Liver (tissue), 3 donors: ENCODE measurements at regions not wholly inside any gene's neighbourhood (a gene's known extent, or its start where the extent isn't known, plus 50 kb on each side); places are given as distances from the start of the nearest gene placed in this dataset.

ENCODE experiments used
- EGR1 ChIP-seq, 2 donors: IDR thresholded peaks; 2 replicates each; pipeline ENCODE4 v1.6.1; 2016 to 2018; ENCODE audit warnings: antibody characterized with exemption in 2 of 2, low read depth in 2 of 2
- FOXA1 ChIP-seq: IDR thresholded peaks from 2 replicates; pipeline ENCODE4 v1.6.1; 2016; ENCODE audit warnings: antibody characterized with exemption
- GABPA ChIP-seq, 2 donors: IDR thresholded peaks in 1 of 2; conservative IDR thresholded peaks in 1 of 2; 2 replicates each; pipeline ENCODE4 v1.6.1; 2016; ENCODE audit warnings: antibody characterized with exemption in 2 of 2, mild to moderate bottlenecking in 1 of 2, moderate library complexity in 1 of 2
- JUND ChIP-seq, 2 donors: IDR thresholded peaks; 2 replicates each; pipeline ENCODE4 v1.6.1; 2016; ENCODE audit warnings: antibody characterized with exemption in 2 of 2
- RAD21 ChIP-seq, 2 donors: IDR thresholded peaks; 2 replicates each; pipeline ENCODE4 v1.6.1; 2016; ENCODE audit warnings: antibody characterized with exemption in 2 of 2, mild to moderate bottlenecking in 2 of 2
- RXRA ChIP-seq, 2 donors: IDR thresholded peaks; 2 replicates each; pipeline ENCODE4 v1.6.1; 2017 to 2018; ENCODE audit warnings: antibody characterized with exemption in 2 of 2, mild to moderate bottlenecking in 1 of 2
- SP1 ChIP-seq: IDR thresholded peaks from 2 replicates; pipeline ENCODE4 v1.6.1; 2018; ENCODE audit warnings: antibody characterized with exemption, mild to moderate bottlenecking
- TAF1 ChIP-seq: conservative IDR thresholded peaks from 2 replicates; pipeline ENCODE4 v1.6.1; 2016; ENCODE audit warnings: antibody characterized with exemption, mild to moderate bottlenecking
- YY1 ChIP-seq: IDR thresholded peaks from 2 replicates; pipeline ENCODE4 v1.6.1; 2016; ENCODE audit warnings: antibody characterized with exemption, mild to moderate bottlenecking
- TF ChIP-seq, protein P1 (sequence below): fragments of 150-350 bp; IDR thresholded peaks from 2 replicates; pipeline ENCODE4 v1.5.1; 2017; ENCODE audit warnings: improper control_type of control experiment, low read depth, low read length; ENCODE audit not compliant: missing input control
- TF ChIP-seq, protein P2 (sequence below): IDR thresholded peaks from 2 replicates; pipeline ENCODE4 v1.6.1; 2016; ENCODE audit warnings: antibody characterized with exemption, mild to moderate bottlenecking
- donor health status: healthy.
- donor health status: healthy.

DNA sequence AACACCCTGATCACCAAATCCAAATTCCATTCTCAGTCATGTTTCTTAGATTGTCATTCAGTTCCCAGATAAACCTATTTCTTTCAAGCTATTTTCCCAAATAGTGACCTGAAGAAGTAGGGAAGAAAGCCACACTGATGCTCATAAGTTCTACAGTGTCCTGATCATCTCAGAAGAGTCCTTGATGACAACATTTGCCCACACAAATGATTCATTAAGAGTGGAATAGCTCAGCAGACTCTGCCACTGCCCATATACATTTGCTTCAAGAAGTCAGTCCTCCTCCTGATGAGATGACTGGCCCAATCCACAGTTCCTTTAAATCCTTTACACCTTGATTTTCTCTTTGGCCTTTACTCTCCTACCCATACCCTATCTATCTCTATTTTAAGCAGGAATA is 283.7 kb upstream of the NR4A3 start:
- TF ChIP-seq, protein P1, sequence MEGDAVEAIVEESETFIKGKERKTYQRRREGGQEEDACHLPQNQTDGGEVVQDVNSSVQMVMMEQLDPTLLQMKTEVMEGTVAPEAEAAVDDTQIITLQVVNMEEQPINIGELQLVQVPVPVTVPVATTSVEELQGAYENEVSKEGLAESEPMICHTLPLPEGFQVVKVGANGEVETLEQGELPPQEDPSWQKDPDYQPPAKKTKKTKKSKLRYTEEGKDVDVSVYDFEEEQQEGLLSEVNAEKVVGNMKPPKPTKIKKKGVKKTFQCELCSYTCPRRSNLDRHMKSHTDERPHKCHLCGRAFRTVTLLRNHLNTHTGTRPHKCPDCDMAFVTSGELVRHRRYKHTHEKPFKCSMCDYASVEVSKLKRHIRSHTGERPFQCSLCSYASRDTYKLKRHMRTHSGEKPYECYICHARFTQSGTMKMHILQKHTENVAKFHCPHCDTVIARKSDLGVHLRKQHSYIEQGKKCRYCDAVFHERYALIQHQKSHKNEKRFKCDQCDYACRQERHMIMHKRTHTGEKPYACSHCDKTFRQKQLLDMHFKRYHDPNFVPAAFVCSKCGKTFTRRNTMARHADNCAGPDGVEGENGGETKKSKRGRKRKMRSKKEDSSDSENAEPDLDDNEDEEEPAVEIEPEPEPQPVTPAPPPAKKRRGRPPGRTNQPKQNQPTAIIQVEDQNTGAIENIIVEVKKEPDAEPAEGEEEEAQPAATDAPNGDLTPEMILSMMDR: no peak
- TF ChIP-seq YY1 (no peak), EGR1 (IDR thresholded peaks at IDR 0.05; ENCODE audit: low read depth in 2 of 2) (no peak), SP1 (no peak), RXRA (IDR thresholded peaks at IDR 0.05) (no peak), GABPA (IDR thresholded peaks at IDR 0.05 in 1 of 2, conservative IDR thresholded peaks at IDR 0.05 in 1 of 2) (no peak), TAF1 (no peak), RAD21 (IDR thresholded peaks at IDR 0.05) (no peak), JUND (IDR thresholded peaks at IDR 0.05) (no peak), FOXA1 (no peak)
- TF ChIP-seq, protein P2, sequence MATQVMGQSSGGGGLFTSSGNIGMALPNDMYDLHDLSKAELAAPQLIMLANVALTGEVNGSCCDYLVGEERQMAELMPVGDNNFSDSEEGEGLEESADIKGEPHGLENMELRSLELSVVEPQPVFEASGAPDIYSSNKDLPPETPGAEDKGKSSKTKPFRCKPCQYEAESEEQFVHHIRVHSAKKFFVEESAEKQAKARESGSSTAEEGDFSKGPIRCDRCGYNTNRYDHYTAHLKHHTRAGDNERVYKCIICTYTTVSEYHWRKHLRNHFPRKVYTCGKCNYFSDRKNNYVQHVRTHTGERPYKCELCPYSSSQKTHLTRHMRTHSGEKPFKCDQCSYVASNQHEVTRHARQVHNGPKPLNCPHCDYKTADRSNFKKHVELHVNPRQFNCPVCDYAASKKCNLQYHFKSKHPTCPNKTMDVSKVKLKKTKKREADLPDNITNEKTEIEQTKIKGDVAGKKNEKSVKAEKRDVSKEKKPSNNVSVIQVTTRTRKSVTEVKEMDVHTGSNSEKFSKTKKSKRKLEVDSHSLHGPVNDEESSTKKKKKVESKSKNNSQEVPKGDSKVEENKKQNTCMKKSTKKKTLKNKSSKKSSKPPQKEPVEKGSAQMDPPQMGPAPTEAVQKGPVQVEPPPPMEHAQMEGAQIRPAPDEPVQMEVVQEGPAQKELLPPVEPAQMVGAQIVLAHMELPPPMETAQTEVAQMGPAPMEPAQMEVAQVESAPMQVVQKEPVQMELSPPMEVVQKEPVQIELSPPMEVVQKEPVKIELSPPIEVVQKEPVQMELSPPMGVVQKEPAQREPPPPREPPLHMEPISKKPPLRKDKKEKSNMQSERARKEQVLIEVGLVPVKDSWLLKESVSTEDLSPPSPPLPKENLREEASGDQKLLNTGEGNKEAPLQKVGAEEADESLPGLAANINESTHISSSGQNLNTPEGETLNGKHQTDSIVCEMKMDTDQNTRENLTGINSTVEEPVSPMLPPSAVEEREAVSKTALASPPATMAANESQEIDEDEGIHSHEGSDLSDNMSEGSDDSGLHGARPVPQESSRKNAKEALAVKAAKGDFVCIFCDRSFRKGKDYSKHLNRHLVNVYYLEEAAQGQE: no peak
